Panc1 (cell line): ENCODE measurements at regions not wholly inside any gene's neighbourhood (a gene's known extent, or its start where the extent isn't known, plus 50 kb on each side); places are given as distances from the start of the nearest gene placed in this dataset.

Source experiments
- ATAC-seq: fragments of 200-7000 bp; cut with Tn5 transposase; 2 replicates; pipeline ENCODE4 v1.9.1; 2020; ENCODE audit warnings: mild to moderate bottlenecking, moderate library complexity
- BruUV-seq: library from RNA; stranded (reverse); fragments of 400-500 nt; replicated peaks from 2 replicates; lab custom pipeline; 2021; lab: Mats Ljungman, UMichigan
- CTCF ChIA-PET: fragments of 300-600 bp; sonication (Branson Sonifier 250); formaldehyde crosslinking; loops from one replicate; lab custom pipeline; 2022; ENCODE audit warnings: antibody characterized with exemption; lab: Charles Lee
- POLR2A ChIA-PET: fragments of 300-600 bp; sonication (Branson Sonifier 250); formaldehyde crosslinking; loops from one replicate; lab custom pipeline; 2022; ENCODE audit warnings: antibody characterized with exemption; lab: Charles Lee
- DNase-seq: peaks from one replicate; pipeline ENCODE4 v3.0.0-alpha.2; 2010; ENCODE audit warnings: low read depth, low spot score
- H3K27ac ChIP-seq: 2 replicates; pipeline ENCODE4 v1.5.1; 2011; ENCODE audit warnings: mild to moderate bottlenecking, low read length, inconsistent platforms
- H3K27me3 ChIP-seq: fragments of 200-500 bp; sonication (Bioruptor generic); 2 replicates; pipeline ENCODE4 v1.6.0; 2014; ENCODE audit warnings: low read length, inconsistent platforms; ENCODE audit not compliant: control insufficient read depth, insufficient read depth
- H3K36me3 ChIP-seq: fragments of 200-500 bp; sonication (Bioruptor generic); 2 replicates; pipeline ENCODE4 v1.5.1; 2014; ENCODE audit warnings: inconsistent platforms, mild to moderate bottlenecking, low read length, moderate library complexity; ENCODE audit not compliant: control insufficient read depth, insufficient read depth
- H3K4me1 ChIP-seq: 2 replicates; pipeline ENCODE4 v1.5.1; 2011; ENCODE audit warnings: inconsistent platforms, mild to moderate bottlenecking, low read length, moderate library complexity; ENCODE audit not compliant: control insufficient read depth, insufficient read depth
- H3K4me3 ChIP-seq, 2 experiments: 2 replicates each; pipeline ENCODE4 v1.5.1; 2011 to 2012; ENCODE audit warnings: low read depth in 2 of 2, low read length in 2 of 2, mild to moderate bottlenecking in 2 of 2, inconsistent platforms in 1 of 2, moderate library complexity in 1 of 2
- H3K9me3 ChIP-seq: fragments of 200-500 bp; sonication (Bioruptor generic); 2 replicates; pipeline ENCODE4 v1.5.1; 2014; ENCODE audit warnings: low read depth, mild to moderate bottlenecking, inconsistent platforms, low read length, moderate library complexity; ENCODE audit not compliant: control insufficient read depth, insufficient read depth
- CTCF ChIP-seq: fragments of 450-650 bp; IDR thresholded peaks from 2 replicates; pipeline ENCODE4 v1.5.1; 2017; ENCODE audit warnings: mild to moderate bottlenecking
- POLR2AphosphoS5 ChIP-seq: IDR thresholded peaks from 2 replicates; pipeline ENCODE4 v1.6.1; 2012; ENCODE audit warnings: mild to moderate bottlenecking, low read depth, low read length, moderate library complexity
- SIN3A ChIP-seq: IDR thresholded peaks from 2 replicates; pipeline ENCODE4 v1.6.1; 2012; ENCODE audit warnings: low read depth, mild to moderate bottlenecking, low read length, moderate library complexity, borderline replicate concordance; ENCODE audit not compliant: insufficient read depth
- TCF7L2 ChIP-seq: IDR thresholded peaks from 2 replicates; pipeline ENCODE4 v1.6.1; 2011; ENCODE audit warnings: mild to moderate bottlenecking, low read depth, low read length, inconsistent platforms
- in situ Hi-C: cut with HindIII; loops from 2 replicates; pipeline ENCODE4 v1.10.0; 2016; ENCODE audit warnings: low sequenced_read_pairs, low pct_unique_long_range_greater_than_20kb
- intact Hi-C: fragments of 100-400 bp; cut with micrococcal nuclease; formaldehyde crosslinking; loops from one replicate; pipeline ENCODE4 v1.10.0; 2022; ENCODE audit not compliant: unreplicated experiment
- TF ChIP-seq, protein P1 (sequence below), 2 experiments: IDR thresholded peaks; 2 replicates each; pipeline ENCODE4 v1.6.1; 2011 to 2012; ENCODE audit warnings: low read depth in 2 of 2, control low read depth in 1 of 2, low read length in 1 of 2, mild to moderate bottlenecking in 1 of 2, moderate library complexity in 1 of 2; ENCODE audit not compliant: insufficient read depth in 1 of 2

DNA sequence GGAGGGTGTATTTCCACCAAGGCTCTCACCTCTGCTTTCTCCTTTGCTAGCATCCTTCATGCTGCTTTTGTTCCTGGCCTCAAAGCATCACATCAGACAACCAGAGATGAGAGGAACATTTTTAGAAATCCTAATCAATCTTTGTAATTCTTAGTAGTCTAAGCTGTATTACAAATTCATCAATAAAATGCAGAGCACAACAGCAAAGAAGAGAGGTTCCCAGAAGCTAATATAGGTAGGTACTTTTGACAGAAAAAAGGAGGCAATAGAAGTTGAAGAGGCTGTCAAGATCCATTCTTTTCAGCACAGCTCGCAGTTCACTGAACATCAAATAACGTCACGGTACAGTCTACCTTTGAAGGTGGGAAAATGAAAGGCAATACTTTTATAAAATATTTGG lies 265.2 kb upstream of the SYT1 start:
- Histone ChIP-seq H3K9me3 (no peaks in the 10 kb centered on the region), H3K36me3 (no peaks in the 10 kb centered on the region), H3K27ac (no peak overlapping the region), H3K4me1 (no peaks in the 10 kb centered on the region), H3K4me3 (no peak overlapping the region), H3K27me3 (no peaks in the 10 kb centered on the region)
- no TSS peak for BruUV-seq
- intact Hi-C loops (no loop called here), in situ Hi-C loops (no loop called here)
- ChIA-PET POLR2A (no interaction called here), CTCF (no interaction called here)
- ATAC-seq, result no peak
- no peak for TF ChIP-seq SIN3A
- TF ChIP-seq CTCF, result no peak
- DNase-seq, result no peak

GRCh38 chr12:78600541-78600940 lies 264.0 kb upstream of the SYT1 start:
- no peak for ATAC-seq
- Histone ChIP-seq H3K36me3 (no peaks in the 10 kb centered on the region), H3K4me1 (no peaks in the 10 kb centered on the region), H3K27ac (no peak overlapping the region), H3K27me3 (no peaks in the 10 kb centered on the region), H3K9me3 (no peaks in the 10 kb centered on the region), H3K4me3 (no peak overlapping the region)
- in situ Hi-C loops (no loop called here), intact Hi-C loops (no loop called here)
- TF ChIP-seq POLR2AphosphoS5 (no peak), SIN3A (no peak), CTCF (no peak), TCF7L2 (no peak)
- TF ChIP-seq, protein P1, sequence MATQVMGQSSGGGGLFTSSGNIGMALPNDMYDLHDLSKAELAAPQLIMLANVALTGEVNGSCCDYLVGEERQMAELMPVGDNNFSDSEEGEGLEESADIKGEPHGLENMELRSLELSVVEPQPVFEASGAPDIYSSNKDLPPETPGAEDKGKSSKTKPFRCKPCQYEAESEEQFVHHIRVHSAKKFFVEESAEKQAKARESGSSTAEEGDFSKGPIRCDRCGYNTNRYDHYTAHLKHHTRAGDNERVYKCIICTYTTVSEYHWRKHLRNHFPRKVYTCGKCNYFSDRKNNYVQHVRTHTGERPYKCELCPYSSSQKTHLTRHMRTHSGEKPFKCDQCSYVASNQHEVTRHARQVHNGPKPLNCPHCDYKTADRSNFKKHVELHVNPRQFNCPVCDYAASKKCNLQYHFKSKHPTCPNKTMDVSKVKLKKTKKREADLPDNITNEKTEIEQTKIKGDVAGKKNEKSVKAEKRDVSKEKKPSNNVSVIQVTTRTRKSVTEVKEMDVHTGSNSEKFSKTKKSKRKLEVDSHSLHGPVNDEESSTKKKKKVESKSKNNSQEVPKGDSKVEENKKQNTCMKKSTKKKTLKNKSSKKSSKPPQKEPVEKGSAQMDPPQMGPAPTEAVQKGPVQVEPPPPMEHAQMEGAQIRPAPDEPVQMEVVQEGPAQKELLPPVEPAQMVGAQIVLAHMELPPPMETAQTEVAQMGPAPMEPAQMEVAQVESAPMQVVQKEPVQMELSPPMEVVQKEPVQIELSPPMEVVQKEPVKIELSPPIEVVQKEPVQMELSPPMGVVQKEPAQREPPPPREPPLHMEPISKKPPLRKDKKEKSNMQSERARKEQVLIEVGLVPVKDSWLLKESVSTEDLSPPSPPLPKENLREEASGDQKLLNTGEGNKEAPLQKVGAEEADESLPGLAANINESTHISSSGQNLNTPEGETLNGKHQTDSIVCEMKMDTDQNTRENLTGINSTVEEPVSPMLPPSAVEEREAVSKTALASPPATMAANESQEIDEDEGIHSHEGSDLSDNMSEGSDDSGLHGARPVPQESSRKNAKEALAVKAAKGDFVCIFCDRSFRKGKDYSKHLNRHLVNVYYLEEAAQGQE (IDR thresholded peaks at IDR 0.05; ENCODE audit: insufficient read depth in 1 of 2, low read depth in 2 of 2, low read length in 1 of 2), result no peak
- POLR2A ChIA-PET, result interaction anchor here (0.6 kb wide), 1 partner anchor 21 kb away, joined by 3 read pairs; no protein-coding TSS in a partner anchor
- no peak for DNase-seq
- no TSS peak for BruUV-seq
- CTCF ChIA-PET, result no interaction called here
